ENCODE measurements at regions not wholly inside any gene's neighbourhood (a gene's known extent, or its start where the extent isn't known, plus 50 kb on each side); places are given as distances from the start of the nearest gene placed in this dataset.
"Not testable (repeated sequence)": the region's sequence is repeated elsewhere in the genome, so short reads cannot be mapped to it uniquely, and the experiment has no call there.

DNA sequence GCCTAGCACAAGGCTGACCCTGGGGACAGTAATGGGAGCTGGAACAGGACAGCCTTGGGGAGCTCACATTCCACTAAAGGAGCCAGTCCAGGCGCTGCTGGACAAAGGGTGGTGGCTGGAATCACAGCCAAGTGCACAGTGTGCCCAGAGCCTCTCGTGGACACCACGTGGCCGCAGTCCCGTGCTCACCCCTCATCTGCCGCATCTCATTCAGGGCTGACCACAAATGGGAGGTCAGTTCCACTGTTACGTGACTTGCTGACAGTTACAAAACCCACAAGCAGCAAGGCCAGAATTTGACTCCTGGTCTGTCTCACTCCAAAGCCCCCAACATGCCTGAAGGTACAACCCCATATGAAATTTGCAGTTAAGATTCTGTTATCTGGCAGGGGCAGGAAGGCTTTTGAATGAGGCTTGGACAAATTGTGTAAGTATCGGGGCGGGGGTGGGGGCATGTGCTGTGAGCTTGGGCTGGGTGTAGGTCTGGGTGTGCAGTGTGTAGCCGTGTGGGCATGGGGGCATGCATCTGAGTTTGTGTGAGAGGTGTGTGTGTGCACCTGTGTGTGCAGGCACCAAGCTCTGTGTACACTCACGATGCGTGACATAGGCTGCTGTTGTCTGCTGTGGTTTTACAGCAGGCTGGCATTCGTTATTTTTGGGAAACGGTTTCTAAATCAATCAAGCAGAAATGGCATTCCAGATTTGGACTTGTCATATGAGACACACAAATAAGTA, 301.7 kb downstream of the BRD1 start:
- DNase-seq (ENCODE audit: low read depth): no peak

DNA sequence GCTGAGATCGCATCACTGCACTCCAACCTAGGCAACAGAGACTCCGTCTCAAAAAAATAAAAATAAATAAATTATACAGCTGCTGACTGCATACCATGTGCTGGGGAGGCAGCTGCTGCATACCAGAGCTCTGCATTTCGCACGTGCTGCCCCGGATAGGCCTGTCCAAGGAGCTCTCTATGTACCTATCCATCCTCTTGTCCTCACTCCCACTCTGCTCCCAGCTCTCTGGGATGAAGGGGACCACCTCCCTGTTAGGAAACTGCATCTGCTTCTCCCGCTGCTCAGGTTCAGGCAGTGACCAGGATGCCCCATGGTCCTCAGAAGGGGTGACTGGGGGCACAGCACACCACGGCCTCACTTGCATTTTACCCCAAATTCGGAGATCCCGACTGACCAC, 302.3 kb downstream of the BRD1 start:
- no peak for DNase-seq (ENCODE audit: low read depth)

DNA sequence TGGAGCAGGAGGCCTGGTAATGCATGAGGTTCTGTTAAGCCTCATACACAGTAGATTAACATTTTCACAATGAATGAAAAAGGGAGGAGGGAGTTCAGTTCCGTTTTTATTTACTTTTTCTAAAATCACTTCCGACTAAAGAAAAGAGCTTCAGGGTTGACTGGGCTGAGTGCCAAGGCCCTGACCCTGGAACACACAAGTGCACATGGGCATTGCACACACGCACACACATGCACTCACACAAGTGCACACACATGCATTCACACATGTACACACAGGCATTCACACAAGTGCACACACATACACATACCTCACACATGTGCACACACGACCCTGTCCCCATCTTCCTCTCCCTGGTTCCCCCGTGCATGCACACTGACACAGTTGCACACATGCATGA, 303.3 kb downstream of the BRD1 start:
- no peak for DNase-seq (ENCODE audit: low read depth)

DNA sequence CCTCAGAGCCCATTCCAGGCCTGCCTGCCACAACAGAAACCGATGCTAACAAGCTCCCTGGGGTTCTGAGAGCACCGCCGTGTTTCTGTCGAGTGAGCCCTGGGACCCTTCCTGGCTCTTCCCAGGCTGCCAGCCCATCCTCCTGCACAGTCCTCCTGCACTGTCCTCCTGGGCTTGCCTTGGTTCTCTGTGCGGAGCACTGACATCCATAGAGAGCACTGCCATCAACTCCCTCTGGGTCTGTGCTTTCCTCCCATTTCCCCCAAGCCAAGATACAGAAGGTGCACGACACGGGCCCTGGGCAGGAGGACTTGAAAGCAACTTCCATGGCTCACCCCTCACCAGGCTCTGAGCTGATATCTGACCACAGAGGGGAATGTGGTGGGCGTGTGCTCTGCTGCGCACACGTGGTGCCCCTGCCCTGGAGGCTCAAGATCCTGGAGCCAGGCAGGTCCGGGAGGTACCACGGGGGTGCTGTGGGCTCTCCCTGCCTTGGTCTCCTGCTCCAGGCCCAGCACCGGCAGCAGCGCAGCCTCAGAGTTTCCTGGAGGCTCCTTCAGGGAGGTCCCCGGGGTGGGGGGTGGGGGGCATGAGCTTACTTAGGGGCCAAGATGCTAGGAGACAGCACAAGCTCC, 304.2 kb downstream of the BRD1 start:
- DNase-seq (ENCODE audit: low read depth): no peak

DNA sequence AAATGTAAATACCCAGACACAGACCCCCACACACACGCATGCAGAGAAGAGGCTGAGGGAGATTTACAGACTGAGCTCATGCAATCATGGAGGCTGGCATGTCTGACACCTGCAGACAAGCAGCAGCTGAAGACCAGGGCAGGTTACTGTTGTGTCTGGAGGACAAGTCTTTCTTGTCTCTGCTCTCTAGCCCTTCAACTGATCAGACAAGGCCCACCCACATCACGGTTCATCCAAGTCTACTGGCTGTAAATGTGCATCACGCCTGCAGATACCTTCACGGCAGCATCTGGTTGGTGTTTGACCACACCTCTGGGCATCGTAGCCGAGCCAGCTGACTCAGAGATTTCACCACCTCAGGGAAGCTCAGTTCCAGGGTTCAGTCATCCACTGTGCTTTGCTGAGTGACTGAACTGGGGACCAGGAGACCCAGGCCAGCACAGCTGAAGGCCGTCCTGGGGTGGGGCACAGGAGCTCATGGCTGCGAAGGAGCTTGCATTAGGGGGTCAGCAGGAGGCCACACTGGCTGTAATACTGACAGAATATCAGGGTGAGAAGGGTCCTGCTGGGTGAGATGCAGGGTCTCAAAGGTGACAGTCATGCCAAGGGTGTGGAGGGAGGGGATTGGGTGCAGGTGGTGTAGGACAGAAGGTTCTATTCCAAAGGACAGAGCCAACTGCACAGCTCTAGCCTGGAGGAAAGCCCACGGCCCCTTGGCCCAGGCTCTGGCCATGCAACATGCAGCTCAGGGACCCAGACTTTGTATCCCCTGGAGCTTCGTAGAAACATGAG, 304.9 kb downstream of the BRD1 start:
- DNase-seq (ENCODE audit: low read depth): no peak

DNA sequence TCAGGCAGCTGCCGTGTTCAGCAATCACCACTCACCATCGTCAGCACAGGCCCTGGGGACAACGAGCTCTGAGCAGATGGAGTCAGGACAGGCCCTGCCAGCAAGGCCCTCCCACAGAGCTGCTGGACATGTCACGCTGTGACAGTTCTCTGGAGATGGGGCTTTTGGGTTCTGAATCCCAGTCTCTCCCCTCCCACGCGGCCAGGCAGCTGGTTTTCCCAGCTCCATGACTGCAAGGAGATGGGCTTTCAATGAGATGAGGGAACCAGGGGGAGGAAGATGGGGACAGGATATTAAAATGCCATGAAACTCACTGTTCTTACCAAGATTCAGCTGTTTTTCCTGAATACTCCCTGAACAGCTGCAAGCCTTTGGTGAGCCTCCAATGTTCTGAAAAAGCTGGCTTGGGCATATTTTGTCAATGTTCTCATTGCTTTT, 305.9 kb downstream of the BRD1 start:
- DNase-seq (ENCODE audit: low read depth): no peak

DNA sequence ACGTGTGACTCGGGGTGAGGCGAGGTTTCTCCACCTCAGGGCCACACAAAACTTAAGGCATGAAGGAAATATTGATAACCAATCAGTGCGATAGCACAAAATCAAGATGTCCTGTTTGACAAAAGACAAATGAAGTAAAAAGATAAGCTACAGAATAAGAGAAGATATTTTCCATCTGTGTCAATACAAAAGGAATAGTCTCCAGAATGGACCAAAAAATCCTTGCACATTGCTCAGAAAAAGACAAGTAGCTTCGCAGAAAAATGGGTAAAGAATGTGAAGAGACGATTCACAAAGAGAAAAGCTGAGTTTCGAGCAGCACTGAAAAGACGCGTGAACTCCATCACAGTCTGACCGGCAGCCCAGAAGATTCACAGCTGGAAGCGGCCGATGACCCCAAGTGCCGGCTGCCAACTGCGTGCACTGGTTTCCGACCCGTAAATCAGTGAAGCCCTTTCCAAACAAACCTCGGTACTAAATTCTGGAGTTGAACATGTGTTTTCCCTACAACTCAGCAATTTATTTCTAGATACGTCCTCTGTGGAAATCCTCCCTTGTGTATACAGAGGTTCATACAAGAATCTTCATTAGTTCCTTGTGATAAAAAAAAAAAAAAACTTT, 308.4 kb downstream of the BRD1 start:
- DNase-seq (ENCODE audit: low read depth): no peak

DNA sequence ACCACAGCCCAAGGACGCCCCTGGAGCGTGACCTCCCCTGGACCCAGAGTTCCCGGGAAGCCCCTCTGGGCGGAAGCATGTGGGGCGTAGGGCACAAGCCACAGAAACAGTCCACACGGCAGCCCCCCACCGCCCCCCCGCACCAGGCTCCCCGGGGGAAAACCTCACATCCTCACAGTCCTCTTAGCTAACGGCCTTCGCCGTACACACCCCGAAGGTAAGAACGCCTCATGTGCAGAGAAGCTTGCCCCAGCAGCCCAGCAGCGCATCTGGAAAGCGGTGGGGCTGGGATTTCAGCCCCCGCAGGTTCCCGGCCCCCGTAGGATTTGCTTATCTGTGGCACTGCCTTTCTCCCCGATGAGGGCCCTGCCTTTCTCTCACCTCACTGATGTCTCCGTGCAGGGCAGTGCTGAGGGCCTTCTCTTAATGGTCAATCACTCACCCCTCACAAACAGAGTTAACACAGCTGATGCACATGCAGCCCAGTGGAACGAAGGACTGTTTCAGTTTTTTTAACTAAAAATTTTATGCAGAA, 309.2 kb downstream of the BRD1 start:
- no peak for DNase-seq (ENCODE audit: low read depth)

DNA sequence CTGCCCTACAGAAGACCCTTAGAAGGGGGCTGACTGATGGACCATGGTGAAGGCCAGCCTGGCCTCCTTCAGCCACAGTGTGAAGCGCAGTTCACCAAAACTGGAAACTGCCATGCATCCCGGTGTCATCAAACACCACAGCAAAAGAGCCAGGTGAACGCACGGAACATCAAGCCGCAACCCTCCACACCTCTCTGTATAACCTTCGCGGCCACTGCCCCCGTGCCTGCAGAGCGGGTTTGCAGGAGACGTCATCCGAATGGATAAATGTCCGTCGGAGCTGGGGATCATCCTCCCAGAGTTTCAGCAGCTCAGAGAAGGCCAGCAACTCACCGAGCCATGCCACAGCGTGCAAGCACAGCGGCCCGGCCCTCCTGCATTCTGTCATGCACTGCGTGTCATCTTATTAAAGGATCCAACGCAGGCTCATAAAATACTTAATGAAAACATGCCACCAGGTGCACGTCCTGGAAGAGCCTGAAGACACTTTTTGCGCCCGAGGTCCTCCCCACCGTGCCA, 309.9 kb downstream of the BRD1 start:
- no peak for DNase-seq (ENCODE audit: low read depth)

DNA sequence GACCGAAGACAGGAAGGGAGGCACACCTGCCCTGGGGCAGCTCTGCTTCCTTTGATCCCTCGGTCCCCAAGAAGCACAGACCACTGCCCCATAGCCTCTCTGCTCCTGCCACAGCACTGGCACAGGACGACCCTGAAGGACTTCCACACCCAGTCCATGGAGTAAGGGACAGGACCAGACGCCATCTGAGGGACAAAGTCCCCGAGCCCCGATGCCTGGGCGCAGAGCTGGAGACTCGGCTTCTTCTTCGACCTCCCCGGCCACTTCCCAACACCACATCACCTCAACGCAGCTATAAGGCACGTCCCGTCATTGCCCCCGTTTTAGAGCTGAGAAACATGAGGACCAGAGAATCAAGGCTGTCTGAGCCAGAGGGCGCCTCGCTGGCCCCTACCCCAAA, 310.5 kb downstream of the BRD1 start:
- no peak for DNase-seq (ENCODE audit: low read depth)

DNA sequence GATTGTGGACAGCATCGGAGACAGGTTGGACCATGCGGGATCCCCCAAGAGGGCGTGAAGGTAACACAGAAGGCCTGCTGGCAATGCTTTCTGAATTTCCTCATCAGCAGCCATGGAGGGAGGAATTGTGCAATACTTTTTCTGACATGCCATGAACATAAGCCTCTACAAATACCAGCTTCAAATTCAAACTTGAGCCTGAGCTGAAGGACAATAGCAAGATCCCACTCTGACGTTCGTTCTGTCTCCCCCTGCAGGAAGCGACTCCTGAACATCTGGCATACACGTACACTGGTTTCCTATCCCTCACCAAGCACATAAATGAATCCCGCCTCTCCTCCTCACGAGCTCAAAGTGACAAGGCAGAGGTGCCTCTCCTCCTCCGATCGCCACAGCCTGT, 312.2 kb downstream of the BRD1 start:
- no peak for DNase-seq (ENCODE audit: low read depth)

DNA sequence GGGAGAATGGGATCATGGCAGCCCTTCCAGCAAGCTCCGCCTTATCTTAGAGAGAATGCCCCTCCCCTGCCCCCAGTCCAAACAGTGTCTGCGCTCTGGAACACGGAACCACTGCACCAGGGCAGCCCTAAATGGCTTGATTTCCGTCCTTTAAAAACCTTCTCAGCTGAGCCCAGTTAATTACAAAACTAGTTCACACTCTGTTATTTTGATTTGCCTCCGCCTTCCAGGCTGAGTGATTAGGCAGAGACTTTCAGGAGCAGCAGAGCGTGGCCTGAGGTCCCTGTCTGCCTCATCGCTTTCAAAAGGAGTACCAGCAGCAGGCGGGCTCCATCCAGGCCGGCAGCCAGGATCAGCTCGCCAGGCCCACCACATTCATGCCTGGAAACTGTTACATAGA, 313.0 kb downstream of the BRD1 start:
- no peak for DNase-seq (ENCODE audit: low read depth)

DNA sequence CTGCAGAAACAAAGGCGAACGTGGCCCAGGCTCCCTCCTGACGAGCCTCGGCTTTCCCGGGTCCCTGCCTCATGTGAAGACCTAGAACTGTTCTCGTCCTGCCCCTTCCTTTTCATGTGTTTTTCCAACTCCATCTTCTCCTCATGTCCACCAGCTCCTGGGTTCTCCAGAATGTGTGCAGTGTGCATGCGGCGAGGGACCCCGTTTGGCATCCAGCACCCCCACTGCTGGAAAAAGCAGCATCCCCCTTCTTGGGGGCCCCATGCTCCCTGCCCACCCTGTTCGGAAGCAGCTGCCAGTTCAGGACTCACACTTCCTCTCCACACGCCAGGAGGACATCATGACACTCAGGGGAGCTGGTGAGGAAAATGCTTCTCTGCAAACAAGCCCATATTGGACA, 313.5 kb downstream of the BRD1 start:
- DNase-seq (ENCODE audit: low read depth): no peak

DNA sequence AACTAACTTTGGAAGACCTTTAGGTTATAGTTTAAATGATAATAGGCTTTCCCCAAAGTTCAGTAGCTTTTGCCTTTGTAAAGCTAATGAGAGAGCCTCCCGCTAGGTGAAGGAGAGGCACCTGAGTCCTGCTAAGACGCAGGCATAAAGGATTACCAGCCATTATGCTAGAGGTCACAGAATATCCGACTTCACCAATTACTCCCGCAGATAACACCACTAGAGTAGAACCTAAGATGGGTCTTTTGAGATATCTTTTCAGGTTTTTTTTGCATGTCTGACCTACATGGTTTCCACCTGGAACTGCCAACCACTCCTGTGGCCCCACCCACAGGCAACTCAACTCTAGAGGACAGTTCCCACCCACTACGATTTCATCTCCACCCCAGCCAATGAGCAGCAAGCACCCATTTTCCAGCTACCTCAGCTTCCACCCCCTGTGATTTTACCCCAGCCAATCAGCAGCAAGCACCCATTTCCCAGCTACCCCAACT, 314.3 kb downstream of the BRD1 start:
- DNase-seq (ENCODE audit: low read depth): no peak

DNA sequence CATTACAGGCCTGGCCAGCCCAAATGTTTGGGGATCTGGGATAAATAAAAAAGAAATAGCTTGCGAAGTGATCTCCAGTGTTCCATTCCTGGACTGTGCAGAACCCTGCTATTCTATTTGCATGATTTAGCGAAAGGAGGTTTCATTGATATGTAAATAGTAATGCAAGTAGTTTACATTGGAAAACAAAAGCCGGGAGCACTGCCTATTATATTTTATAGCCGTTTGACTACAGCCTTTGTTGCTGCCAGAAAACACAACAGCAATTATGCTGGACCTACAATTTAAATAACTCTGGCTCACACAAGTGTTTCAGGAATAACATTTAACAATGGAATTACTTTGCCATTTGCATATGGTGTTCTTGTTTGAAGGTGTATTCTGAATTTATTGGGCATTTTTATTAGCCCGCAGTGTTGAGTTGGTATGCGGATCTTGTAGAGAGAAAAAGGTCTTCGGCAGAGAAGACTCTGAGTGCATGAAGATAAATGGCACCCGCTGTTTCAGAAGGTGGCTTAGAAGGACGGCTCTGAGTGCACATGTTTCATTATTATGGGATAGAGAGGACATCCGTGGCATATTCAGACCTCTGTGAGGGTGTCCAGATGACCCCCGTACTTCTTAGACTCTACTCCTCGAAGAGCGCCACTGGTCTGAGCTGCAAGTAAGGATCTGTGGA, 315.0 kb downstream of the BRD1 start:
- no peak for DNase-seq (ENCODE audit: low read depth)

DNA sequence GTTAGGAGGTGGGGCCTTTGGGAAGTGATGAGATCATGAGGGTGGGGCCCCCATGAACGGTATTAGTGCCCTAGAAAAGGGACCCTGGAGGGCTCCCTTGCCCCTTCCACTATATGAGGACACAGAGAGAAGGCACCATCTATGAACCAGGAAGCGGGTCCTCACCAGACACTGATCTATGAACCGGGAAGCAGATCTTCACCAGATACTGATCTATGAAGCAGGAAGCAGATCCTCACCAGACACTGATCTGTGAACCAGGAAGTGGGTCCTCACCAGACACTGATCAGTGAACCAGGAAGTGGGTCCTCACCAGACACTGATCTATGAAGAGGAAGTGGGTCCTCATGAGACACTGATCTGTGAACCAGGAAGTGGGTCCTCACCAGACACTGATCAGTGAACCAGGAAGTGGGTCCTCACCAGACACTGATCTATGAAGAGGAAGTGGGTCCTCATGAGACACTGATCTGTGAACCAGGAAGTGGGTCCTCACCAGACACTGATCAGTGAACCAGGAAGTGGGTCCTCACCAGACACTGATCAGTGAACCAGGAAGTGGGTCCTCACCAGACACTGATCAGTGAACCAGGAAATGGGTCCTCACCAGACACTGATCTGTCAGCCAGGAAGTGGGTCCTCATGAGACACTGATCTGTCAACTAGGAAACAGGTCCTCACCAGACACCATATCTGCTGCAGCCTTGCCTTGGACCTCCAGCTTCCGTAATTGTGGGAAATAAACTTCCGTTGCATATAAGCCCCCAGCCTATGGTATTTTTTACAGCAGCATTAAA, 316.1 kb downstream of the BRD1 start:
- DNase-seq (ENCODE audit: low read depth): not testable (repeated sequence)

DNA sequence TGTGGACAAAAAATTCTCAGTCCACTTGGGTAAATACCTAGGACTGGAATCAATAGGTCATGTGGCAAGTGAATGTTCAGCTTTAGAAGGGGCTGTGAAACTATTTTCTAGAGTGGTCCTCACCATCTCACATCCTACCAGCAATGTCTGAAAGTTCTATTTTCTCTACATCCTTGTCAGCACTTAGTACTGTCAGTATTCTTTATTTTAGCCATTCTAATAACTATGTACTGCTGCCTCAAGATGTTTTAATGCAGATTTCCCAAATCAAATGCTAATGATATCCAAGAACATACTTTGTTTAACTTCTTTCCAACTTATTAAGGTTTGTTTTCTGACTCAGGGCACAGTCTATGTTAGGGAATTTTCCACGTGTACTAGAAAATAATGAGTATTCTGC, 317.0 kb downstream of the BRD1 start:
- DNase-seq (ENCODE audit: low read depth): no peak

DNA sequence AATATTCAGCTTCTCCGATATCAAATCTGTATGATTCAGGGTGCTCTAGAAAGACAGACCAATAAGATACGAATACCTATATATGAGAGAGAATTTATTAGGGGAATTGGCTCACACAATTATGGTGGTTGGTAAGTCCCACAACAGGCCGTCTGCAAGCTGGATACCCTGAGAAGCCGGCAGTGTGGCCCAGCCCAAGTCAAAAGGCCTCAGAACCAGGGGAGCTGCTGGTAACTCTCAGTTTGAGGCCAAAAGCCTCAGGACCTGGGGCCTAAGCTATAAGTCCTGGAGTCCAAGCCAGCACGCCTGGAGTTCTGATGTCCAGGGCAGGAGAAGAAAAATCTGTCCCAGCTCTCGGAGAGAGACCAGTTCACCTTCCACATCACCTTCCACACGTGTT, 318.7 kb downstream of the BRD1 start:
- DNase-seq (ENCODE audit: low read depth): no peak

DNA sequence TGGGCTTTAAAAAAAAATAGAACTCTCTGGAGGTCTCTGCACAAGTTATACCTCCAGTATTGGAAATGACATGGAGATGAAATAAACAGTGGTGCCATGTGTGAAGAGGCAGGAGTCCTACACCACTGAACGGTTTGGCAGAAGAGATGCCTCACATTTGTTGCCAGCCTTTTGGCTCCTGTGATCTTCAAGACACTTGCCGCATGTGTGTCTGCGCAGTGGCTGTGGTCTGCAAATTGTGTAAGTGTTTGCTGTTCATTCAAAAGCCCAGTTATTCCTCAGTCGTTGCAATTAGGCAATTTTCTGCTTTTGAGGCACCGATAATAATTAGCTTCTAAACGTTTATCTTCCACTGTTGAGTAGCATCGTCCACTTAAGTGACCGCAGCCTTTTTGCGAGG, 319.1 kb downstream of the BRD1 start:
- no peak for DNase-seq (ENCODE audit: low read depth)

DNA sequence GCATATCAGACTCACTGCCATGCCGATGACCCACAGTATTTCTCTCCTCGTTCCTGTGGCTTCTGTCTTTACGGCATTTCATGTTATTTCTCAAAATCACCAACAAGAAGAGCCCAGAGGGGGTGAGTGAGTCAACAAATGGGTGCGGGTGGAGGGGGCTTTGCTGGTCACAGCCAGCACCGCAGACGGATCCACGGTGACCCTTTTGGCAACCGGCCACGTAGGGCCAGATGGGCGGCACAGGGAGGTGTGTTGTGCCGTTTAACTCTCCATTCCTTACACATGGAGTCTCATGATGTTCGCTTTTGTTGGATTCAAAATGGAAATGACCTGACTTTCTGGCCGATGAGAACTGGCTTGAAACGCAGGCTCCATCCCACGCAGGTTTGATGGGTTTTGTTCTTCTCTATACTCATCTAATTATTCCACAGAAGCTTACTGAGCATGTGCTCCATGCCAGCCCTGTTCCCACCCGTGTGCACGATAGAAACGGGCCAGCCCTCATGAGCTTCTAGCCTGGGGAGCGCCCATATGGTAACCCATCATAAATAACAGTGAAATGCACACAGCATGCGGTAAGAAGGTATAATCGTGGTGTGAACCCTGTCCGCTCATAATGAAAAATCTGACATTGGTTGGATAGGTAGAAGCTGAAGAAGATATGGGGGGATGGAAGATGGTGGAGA, 319.9 kb downstream of the BRD1 start:
- DNase-seq (ENCODE audit: low read depth): no peak

All from non-pigmented ciliary epithelial cell (primary cell).